ENCODE measurements at regions not wholly inside any gene's neighbourhood (a gene's known extent, or its start where the extent isn't known, plus 50 kb on each side); places are given as distances from the start of the nearest gene placed in this dataset.
"Not testable (repeated sequence)": the region's sequence is repeated elsewhere in the genome, so short reads cannot be mapped to it uniquely, and the experiment has no call there.

GRCh38 chr7:106736508-106737201 lies 75.7 kb upstream of the CCDC71L start:
- no peaks in the 10 kb centered on the region for H3K27me3 ChIP-seq (ENCODE audit: control insufficient read depth, insufficient read depth, low read length)
- no peak overlapping the region for H3K4me3 Mint-ChIP-seq
- no peaks in the 10 kb centered on the region for H3K4me1 ChIP-seq (ENCODE audit: control insufficient read depth, insufficient read depth, low read length, poor library complexity, severe bottlenecking)
- H3K36me3 Mint-ChIP-seq: no peaks in the 10 kb centered on the region
- peak overlapping the region in 2 of 3 donors; percentile 24 to 52 for H3K27ac Mint-ChIP-seq
- DNase-seq (peak; percentile 17 to 73 (median 65)), ATAC-seq (ENCODE audit: low read depth in 2 of 2) (peak; percentile 89 to 94)
- no peak overlapping the region for H3K27ac ChIP-seq (ENCODE audit: insufficient read depth, low read length, poor library complexity, severe bottlenecking)
- no peaks in the 10 kb centered on the region for H3K9me3 ChIP-seq (ENCODE audit: control insufficient read depth in 2 of 2, low read length in 2 of 2)
- H3K9me3 Mint-ChIP-seq: no peaks in the 10 kb centered on the region
- H3K36me3 ChIP-seq (ENCODE audit: control insufficient read depth, insufficient read depth, low read length): no peaks in the 10 kb centered on the region
- H3K4me3 ChIP-seq (ENCODE audit: low read depth, low read length): peak overlapping the region; percentile 21
- H3K27me3 Mint-ChIP-seq: no peaks in the 10 kb centered on the region
- peaks cover 6 to 17% (median 10%) of the 10 kb centered on the region in 4 donors for H3K4me1 Mint-ChIP-seq

DNA sequence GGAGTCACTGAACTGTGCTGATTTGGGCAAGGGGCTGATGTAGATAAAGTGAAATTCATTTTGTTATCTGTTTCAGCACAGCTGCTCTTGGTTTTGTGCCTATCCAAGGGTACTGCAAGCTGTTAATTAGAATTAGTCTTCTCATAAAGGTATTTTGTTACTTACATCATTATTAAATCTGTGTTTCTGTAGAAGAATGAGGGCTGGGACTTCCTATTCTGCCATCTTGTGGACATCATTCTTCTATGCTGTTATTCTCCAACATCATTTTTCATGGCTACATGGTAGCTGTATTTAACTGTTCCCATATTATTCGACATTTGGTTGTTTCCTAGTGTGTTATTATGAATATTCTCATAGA lies 76.2 kb upstream of the CCDC71L start:
- H3K4me1 ChIP-seq (ENCODE audit: control insufficient read depth, insufficient read depth, low read length, poor library complexity, severe bottlenecking): no peaks in the 10 kb centered on the region
- Mint-ChIP-seq H3K27me3 (no peaks in the 10 kb centered on the region), H3K36me3 (no peaks in the 10 kb centered on the region), H3K9me3 (no peaks in the 10 kb centered on the region), H3K4me1 (peaks cover 3 to 13% (median 8%) of the 10 kb centered on the region in 4 donors), H3K27ac (no peak overlapping the region), H3K4me3 (no peak overlapping the region)
- H3K27me3 ChIP-seq (ENCODE audit: control insufficient read depth, insufficient read depth, low read length): no peaks in the 10 kb centered on the region
- no peaks in the 10 kb centered on the region for H3K36me3 ChIP-seq (ENCODE audit: control insufficient read depth, insufficient read depth, low read length)
- DNase-seq: peak in 1 of 3 donors; percentile 20
- no peaks in the 10 kb centered on the region for H3K9me3 ChIP-seq (ENCODE audit: control insufficient read depth in 2 of 2, low read length in 2 of 2)
- ATAC-seq (ENCODE audit: low read depth in 2 of 2): no peak
- no peak overlapping the region for H3K4me3 ChIP-seq (ENCODE audit: low read depth, low read length)
- H3K27ac ChIP-seq (ENCODE audit: insufficient read depth, low read length, poor library complexity, severe bottlenecking): no peak overlapping the region

- no peak for ATAC-seq (ENCODE audit: low read depth in 2 of 2)
- no peak overlapping the region for H3K27ac Mint-ChIP-seq
- no peaks in the 10 kb centered on the region for H3K9me3 Mint-ChIP-seq
- Histone ChIP-seq H3K9me3 (ENCODE audit: control insufficient read depth in 2 of 2, low read length in 2 of 2) (no peaks in the 10 kb centered on the region), H3K4me3 (ENCODE audit: low read depth, low read length) (no peak overlapping the region), H3K27ac (ENCODE audit: insufficient read depth, low read length, poor library complexity, severe bottlenecking) (no peak overlapping the region), H3K36me3 (ENCODE audit: control insufficient read depth, insufficient read depth, low read length) (no peaks in the 10 kb centered on the region), H3K4me1 (ENCODE audit: control insufficient read depth, insufficient read depth, low read length, poor library complexity, severe bottlenecking) (no peaks in the 10 kb centered on the region), H3K27me3 (ENCODE audit: control insufficient read depth, insufficient read depth, low read length) (no peaks in the 10 kb centered on the region)
- no peak for DNase-seq
- no peak overlapping the region for H3K4me3 Mint-ChIP-seq
- peaks cover 4% of the 10 kb centered on the region for H3K27me3 Mint-ChIP-seq
- peaks cover 2 to 9% (median 7%) of the 10 kb centered on the region in 4 donors for H3K4me1 Mint-ChIP-seq
- H3K36me3 Mint-ChIP-seq: no peaks in the 10 kb centered on the region
These were observed 79.8 kb upstream of the CCDC71L start for GRCh38 chr7:106740806-106741205.

GRCh38 chr7:106744563-106745091 lies 83.7 kb upstream of the CCDC71L start:
- Mint-ChIP-seq H3K9me3 (peaks cover 0 to 3% (median 0%) of the 10 kb centered on the region in 7 donors), H3K4me3 (no peak overlapping the region), H3K27ac (peak overlapping the region in 1 of 3 donors; percentile 3), H3K4me1 (peaks cover 0 to 2% (median 0%) of the 10 kb centered on the region in 4 donors), H3K27me3 (peaks cover 25% of the 10 kb centered on the region), H3K36me3 (no peaks in the 10 kb centered on the region)
- no peaks in the 10 kb centered on the region for H3K9me3 ChIP-seq (ENCODE audit: control insufficient read depth in 2 of 2, low read length in 2 of 2)
- no peak for DNase-seq
- H3K27me3 ChIP-seq (ENCODE audit: control insufficient read depth, insufficient read depth, low read length): peaks cover 13% of the 10 kb centered on the region
- H3K27ac ChIP-seq (ENCODE audit: insufficient read depth, low read length, poor library complexity, severe bottlenecking): no peak overlapping the region
- no peaks in the 10 kb centered on the region for H3K36me3 ChIP-seq (ENCODE audit: control insufficient read depth, insufficient read depth, low read length)
- H3K4me1 ChIP-seq (ENCODE audit: control insufficient read depth, insufficient read depth, low read length, poor library complexity, severe bottlenecking): no peaks in the 10 kb centered on the region
- ATAC-seq (ENCODE audit: low read depth in 2 of 2): no peak
- H3K4me3 ChIP-seq (ENCODE audit: low read depth, low read length): no peak overlapping the region

- H3K4me3 ChIP-seq (ENCODE audit: low read depth, low read length); H3K27ac Mint-ChIP-seq; H3K4me1 ChIP-seq (ENCODE audit: control insufficient read depth, insufficient read depth, low read length, poor library complexity, severe bottlenecking); H3K36me3 ChIP-seq (ENCODE audit: control insufficient read depth, insufficient read depth, low read length); H3K9me3 ChIP-seq (ENCODE audit: control insufficient read depth in 2 of 2, low read length in 2 of 2); H3K4me3 Mint-ChIP-seq; H3K36me3 Mint-ChIP-seq; DNase-seq; H3K9me3 Mint-ChIP-seq; H3K4me1 Mint-ChIP-seq; ATAC-seq (ENCODE audit: low read depth in 2 of 2); H3K27ac ChIP-seq (ENCODE audit: insufficient read depth, low read length, poor library complexity, severe bottlenecking): not testable (repeated sequence)
- peaks cover 32% of the 10 kb centered on the region for H3K27me3 Mint-ChIP-seq
- H3K27me3 ChIP-seq (ENCODE audit: control insufficient read depth, insufficient read depth, low read length): peaks cover 15% of the 10 kb centered on the region
These were observed 86.3 kb upstream of the CCDC71L start for GRCh38 chr7:106747301-106747700.

GRCh38 chr7:106747804-106748203 lies 86.8 kb upstream of the CCDC71L start:
- peaks cover 0 to 2% (median 0%) of the 10 kb centered on the region in 4 donors for H3K4me1 Mint-ChIP-seq
- Histone ChIP-seq H3K4me1 (ENCODE audit: control insufficient read depth, insufficient read depth, low read length, poor library complexity, severe bottlenecking) (no peaks in the 10 kb centered on the region), H3K36me3 (ENCODE audit: control insufficient read depth, insufficient read depth, low read length) (no peaks in the 10 kb centered on the region), H3K27me3 (ENCODE audit: control insufficient read depth, insufficient read depth, low read length) (peaks cover 18% of the 10 kb centered on the region), H3K27ac (ENCODE audit: insufficient read depth, low read length, poor library complexity, severe bottlenecking) (no peak overlapping the region), H3K4me3 (ENCODE audit: low read depth, low read length) (no peak overlapping the region), H3K9me3 (ENCODE audit: control insufficient read depth in 2 of 2, low read length in 2 of 2) (no peaks in the 10 kb centered on the region)
- no peak overlapping the region for H3K4me3 Mint-ChIP-seq
- peaks cover 0 to 3% (median 0%) of the 10 kb centered on the region in 7 donors for H3K9me3 Mint-ChIP-seq
- ATAC-seq (ENCODE audit: low read depth in 2 of 2) (no peak), DNase-seq (no peak)
- peaks cover 32% of the 10 kb centered on the region for H3K27me3 Mint-ChIP-seq
- H3K36me3 Mint-ChIP-seq: no peaks in the 10 kb centered on the region
- H3K27ac Mint-ChIP-seq: no peak overlapping the region

DNA sequence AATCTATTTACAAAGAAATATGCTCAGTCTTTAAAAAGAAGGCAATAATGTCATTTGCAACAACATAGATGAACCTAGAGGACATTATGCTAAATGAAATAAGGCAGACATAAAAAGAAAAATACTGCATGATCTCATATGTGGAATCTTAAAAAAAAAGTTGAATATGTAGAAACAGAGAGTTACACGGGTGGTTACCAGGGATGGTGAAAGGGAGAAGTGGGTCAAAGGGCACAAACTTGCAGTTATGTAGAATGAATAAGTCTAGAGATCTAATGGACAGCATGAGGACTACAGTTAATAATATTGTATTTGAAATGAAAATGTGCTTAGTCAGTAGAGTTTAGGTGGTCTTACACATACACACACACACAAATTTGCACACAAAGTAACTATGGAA lies 88.2 kb upstream of the CCDC71L start:
- peaks cover 32% of the 10 kb centered on the region for H3K27me3 Mint-ChIP-seq
- peaks cover 0 to under 1% of the 10 kb centered on the region in 2 experiments for H3K9me3 ChIP-seq (ENCODE audit: control insufficient read depth in 2 of 2, low read length in 2 of 2)
- H3K4me1 Mint-ChIP-seq: peaks cover 0 to 2% (median 0%) of the 10 kb centered on the region in 4 donors
- ATAC-seq (ENCODE audit: low read depth in 2 of 2) (no peak), DNase-seq (no peak)
- no peak overlapping the region for H3K4me3 Mint-ChIP-seq
- H3K27ac Mint-ChIP-seq: no peak overlapping the region
- H3K36me3 ChIP-seq (ENCODE audit: control insufficient read depth, insufficient read depth, low read length): no peaks in the 10 kb centered on the region
- H3K9me3 Mint-ChIP-seq: peaks cover 0 to 4% (median 2%) of the 10 kb centered on the region in 7 donors
- no peaks in the 10 kb centered on the region for H3K4me1 ChIP-seq (ENCODE audit: control insufficient read depth, insufficient read depth, low read length, poor library complexity, severe bottlenecking)
- H3K27ac ChIP-seq (ENCODE audit: insufficient read depth, low read length, poor library complexity, severe bottlenecking): no peak overlapping the region
- peaks cover 18% of the 10 kb centered on the region for H3K27me3 ChIP-seq (ENCODE audit: control insufficient read depth, insufficient read depth, low read length)
- H3K4me3 ChIP-seq (ENCODE audit: low read depth, low read length): no peak overlapping the region
- no peaks in the 10 kb centered on the region for H3K36me3 Mint-ChIP-seq

DNA sequence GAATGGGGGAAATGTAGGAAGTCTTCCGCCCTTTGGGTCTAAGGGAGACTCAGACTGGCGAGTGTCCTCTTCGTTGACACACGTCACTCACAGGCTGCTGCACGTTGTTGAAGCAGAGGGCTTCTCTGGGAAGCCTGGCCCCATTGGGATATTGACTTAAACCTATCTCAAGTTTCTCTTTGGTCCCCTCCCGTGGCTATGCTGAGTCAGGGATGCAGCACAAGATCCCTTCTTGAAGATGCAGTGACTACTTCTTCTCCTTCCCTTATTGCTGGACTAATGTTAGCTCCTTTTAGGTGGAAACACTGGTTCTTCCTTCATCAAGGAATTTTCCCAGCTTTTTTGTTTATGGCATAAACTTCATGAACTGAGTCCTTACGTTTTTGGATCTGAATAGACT lies 89.8 kb upstream of the CCDC71L start:
- no peaks in the 10 kb centered on the region for H3K4me1 Mint-ChIP-seq
- Histone ChIP-seq H3K9me3 (ENCODE audit: control insufficient read depth in 2 of 2, low read length in 2 of 2) (peaks cover 0 to 4% of the 10 kb centered on the region in 2 experiments), H3K4me3 (ENCODE audit: low read depth, low read length) (no peak overlapping the region), H3K27ac (ENCODE audit: insufficient read depth, low read length, poor library complexity, severe bottlenecking) (no peak overlapping the region), H3K4me1 (ENCODE audit: control insufficient read depth, insufficient read depth, low read length, poor library complexity, severe bottlenecking) (no peaks in the 10 kb centered on the region), H3K36me3 (ENCODE audit: control insufficient read depth, insufficient read depth, low read length) (no peaks in the 10 kb centered on the region), H3K27me3 (ENCODE audit: control insufficient read depth, insufficient read depth, low read length) (peaks cover 18% of the 10 kb centered on the region)
- H3K9me3 Mint-ChIP-seq: peaks cover 0 to 10% (median 3%) of the 10 kb centered on the region in 7 donors
- ATAC-seq (ENCODE audit: low read depth in 2 of 2): no peak
- H3K27me3 Mint-ChIP-seq: peaks cover 33% of the 10 kb centered on the region
- no peaks in the 10 kb centered on the region for H3K36me3 Mint-ChIP-seq
- no peak overlapping the region for H3K4me3 Mint-ChIP-seq
- DNase-seq: no peak
- no peak overlapping the region for H3K27ac Mint-ChIP-seq

Measured in CD4-positive, CD25-positive, alpha-beta regulatory T cell (primary cell).